RWPE2 (cell line): ENCODE measurements at regions not wholly inside any gene's neighbourhood (a gene's known extent, or its start where the extent isn't known, plus 50 kb on each side); places are given as distances from the start of the nearest gene placed in this dataset.

Experiments
- ATAC-seq: fragments of 200-7000 bp; cut with Tn5 transposase; 3 replicates; pipeline ENCODE4 v1.9.1; 2021; ENCODE audit warnings: low read depth
- DNase-seq: peaks from one replicate; pipeline ENCODE4 v3.0.0-alpha.2; 2020; ENCODE audit warnings: low spot score
- H3K27ac ChIP-seq: fragments of 450-650 bp; 2 replicates; pipeline ENCODE4 v1.5.1; 2017; ENCODE audit warnings: mild to moderate bottlenecking; ENCODE audit not compliant: poor library complexity, severe bottlenecking
- H3K27me3 ChIP-seq: fragments of 250-450 bp; sonication (Bioruptor Pico); 2 replicates; pipeline ENCODE4 v1.5.1; 2021; ENCODE audit warnings: mild to moderate bottlenecking, moderate library complexity; ENCODE audit not compliant: insufficient read depth, poor library complexity, severe bottlenecking
- H3K36me3 ChIP-seq: fragments of 250-450 bp; sonication (Bioruptor Pico); 2 replicates; pipeline ENCODE4 v1.5.1; 2020; ENCODE audit warnings: low read depth, mild to moderate bottlenecking, moderate library complexity
- H3K4me1 ChIP-seq: fragments of 250-450 bp; sonication (Bioruptor Pico); 2 replicates; pipeline ENCODE4 v1.5.1; 2021; ENCODE audit warnings: mild to moderate bottlenecking, moderate library complexity; ENCODE audit not compliant: insufficient read depth, poor library complexity, severe bottlenecking
- H3K4me3 ChIP-seq: fragments of 250-450 bp; sonication (Bioruptor Pico); 2 replicates; pipeline ENCODE4 v1.5.1; 2021; ENCODE audit warnings: mild to moderate bottlenecking, moderate library complexity; ENCODE audit not compliant: severe bottlenecking
- H3K9me3 ChIP-seq: fragments of 250-450 bp; sonication (Bioruptor Pico); 2 replicates; pipeline ENCODE4 v1.5.1; 2021; ENCODE audit warnings: mild to moderate bottlenecking, moderate library complexity; ENCODE audit not compliant: severe bottlenecking
- TF ChIP-seq, protein P1 (sequence below): fragments of 450-650 bp; IDR thresholded peaks from one replicate; pipeline ENCODE4 v1.5.1; 2017; ENCODE audit warnings: mild to moderate bottlenecking, moderate library complexity; ENCODE audit not compliant: poor library complexity, severe bottlenecking

DNA sequence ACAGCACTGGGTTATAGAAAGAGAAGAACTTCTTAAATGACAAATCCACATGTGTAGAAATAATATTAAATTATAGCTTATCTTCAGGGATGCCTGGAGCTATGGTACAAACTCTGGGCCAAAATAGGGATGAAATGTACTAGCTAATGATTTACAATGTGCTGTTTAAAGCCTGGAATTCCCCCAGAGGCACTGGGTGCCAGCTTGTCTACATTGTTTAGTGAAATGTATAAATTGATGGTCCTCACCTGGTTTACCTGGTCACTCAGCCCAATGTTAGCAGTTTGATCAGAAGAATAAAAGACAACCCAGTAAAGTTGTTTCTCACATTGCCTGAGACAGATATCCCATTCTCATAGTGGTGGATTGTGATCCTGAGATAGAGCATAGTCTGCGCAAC is 597.2 kb downstream of the DIAPH3 start:
- no peak for DNase-seq
- Histone ChIP-seq H3K36me3 (no peaks in the 10 kb centered on the region), H3K27ac (no peak overlapping the region), H3K4me1 (no peaks in the 10 kb centered on the region), H3K9me3 (no peaks in the 10 kb centered on the region), H3K4me3 (no peak overlapping the region), H3K27me3 (peaks cover 9% of the 10 kb centered on the region)
- no peak for ATAC-seq
- TF ChIP-seq, protein P1, sequence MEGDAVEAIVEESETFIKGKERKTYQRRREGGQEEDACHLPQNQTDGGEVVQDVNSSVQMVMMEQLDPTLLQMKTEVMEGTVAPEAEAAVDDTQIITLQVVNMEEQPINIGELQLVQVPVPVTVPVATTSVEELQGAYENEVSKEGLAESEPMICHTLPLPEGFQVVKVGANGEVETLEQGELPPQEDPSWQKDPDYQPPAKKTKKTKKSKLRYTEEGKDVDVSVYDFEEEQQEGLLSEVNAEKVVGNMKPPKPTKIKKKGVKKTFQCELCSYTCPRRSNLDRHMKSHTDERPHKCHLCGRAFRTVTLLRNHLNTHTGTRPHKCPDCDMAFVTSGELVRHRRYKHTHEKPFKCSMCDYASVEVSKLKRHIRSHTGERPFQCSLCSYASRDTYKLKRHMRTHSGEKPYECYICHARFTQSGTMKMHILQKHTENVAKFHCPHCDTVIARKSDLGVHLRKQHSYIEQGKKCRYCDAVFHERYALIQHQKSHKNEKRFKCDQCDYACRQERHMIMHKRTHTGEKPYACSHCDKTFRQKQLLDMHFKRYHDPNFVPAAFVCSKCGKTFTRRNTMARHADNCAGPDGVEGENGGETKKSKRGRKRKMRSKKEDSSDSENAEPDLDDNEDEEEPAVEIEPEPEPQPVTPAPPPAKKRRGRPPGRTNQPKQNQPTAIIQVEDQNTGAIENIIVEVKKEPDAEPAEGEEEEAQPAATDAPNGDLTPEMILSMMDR: no peak

DNA sequence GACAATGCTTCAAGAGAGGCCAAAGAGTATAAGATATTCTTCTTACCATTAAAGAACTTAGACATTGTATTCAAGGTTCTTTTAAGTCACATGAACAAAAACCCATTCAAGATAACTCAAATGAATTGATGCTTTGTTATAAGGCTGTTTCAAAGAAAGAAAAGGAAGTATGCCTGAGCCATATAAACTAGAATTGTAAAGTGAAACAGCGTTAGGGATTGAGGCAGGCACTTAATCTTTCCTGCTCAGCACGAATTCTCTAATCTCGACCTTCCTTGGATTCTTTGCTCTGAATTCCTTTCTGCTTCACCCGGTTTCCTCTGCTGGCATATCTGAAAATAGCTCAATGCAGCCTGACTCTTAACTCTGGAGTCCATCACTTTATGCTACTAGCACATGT is 595.4 kb downstream of the DIAPH3 start:
- Histone ChIP-seq H3K4me3 (no peak overlapping the region), H3K27me3 (peaks cover 9% of the 10 kb centered on the region), H3K9me3 (no peaks in the 10 kb centered on the region), H3K27ac (no peak overlapping the region), H3K4me1 (no peaks in the 10 kb centered on the region), H3K36me3 (no peaks in the 10 kb centered on the region)
- ATAC-seq: no peak
- no peak for DNase-seq
- TF ChIP-seq, protein P1: no peak

DNA sequence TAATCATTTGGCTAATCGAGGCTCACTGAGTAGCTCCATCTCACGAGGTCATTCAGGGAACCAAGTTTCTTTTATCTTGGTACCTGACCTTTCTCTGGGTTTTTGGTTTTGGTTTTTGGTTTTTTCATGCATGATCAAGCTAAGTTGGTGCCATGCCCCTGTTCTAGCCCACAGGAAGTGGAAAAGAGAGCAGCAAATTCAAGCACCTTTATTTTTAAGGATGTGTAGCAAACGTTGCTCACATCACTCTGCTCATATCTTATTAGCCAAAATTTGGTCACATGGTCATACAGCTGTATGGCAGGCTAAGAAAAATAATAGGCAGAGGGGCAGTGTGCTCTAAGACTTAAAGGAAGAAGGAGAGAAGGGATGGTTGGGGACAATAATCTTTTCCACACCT is 593.5 kb downstream of the DIAPH3 start:
- DNase-seq: no peak
- no peak for ATAC-seq
- H3K4me1 ChIP-seq: no peaks in the 10 kb centered on the region
- TF ChIP-seq, protein P1: no peak
- no peak overlapping the region for H3K4me3 ChIP-seq
- H3K27me3 ChIP-seq: peaks cover 14% of the 10 kb centered on the region
- H3K36me3 ChIP-seq: no peaks in the 10 kb centered on the region
- no peaks in the 10 kb centered on the region for H3K9me3 ChIP-seq
- no peak overlapping the region for H3K27ac ChIP-seq

DNA sequence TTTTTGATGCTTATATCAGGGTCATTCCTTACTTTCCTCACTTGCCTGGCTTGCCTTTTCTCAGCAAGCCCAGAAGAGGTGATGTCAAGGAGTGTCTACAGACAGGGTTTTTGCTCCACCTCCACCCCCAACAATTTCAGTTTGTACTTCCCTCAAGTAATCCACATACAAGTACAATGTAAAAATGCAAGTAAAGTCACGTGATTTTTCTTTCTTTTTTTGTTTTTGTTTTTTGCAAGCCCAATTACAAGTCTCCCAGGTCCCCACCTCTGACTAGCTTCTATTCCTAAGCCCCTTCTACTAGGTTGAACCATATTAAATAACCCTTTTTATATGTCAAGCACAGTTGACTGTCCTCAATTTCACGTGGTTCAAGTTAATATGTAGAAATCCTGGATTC is 579.6 kb downstream of the DIAPH3 start:
- H3K4me1 ChIP-seq: no peaks in the 10 kb centered on the region
- ATAC-seq: no peak
- TF ChIP-seq, protein P1: no peak
- H3K27me3 ChIP-seq: no peaks in the 10 kb centered on the region
- DNase-seq: no peak
- no peak overlapping the region for H3K4me3 ChIP-seq
- no peaks in the 10 kb centered on the region for H3K36me3 ChIP-seq
- no peak overlapping the region for H3K27ac ChIP-seq
- no peaks in the 10 kb centered on the region for H3K9me3 ChIP-seq

DNA sequence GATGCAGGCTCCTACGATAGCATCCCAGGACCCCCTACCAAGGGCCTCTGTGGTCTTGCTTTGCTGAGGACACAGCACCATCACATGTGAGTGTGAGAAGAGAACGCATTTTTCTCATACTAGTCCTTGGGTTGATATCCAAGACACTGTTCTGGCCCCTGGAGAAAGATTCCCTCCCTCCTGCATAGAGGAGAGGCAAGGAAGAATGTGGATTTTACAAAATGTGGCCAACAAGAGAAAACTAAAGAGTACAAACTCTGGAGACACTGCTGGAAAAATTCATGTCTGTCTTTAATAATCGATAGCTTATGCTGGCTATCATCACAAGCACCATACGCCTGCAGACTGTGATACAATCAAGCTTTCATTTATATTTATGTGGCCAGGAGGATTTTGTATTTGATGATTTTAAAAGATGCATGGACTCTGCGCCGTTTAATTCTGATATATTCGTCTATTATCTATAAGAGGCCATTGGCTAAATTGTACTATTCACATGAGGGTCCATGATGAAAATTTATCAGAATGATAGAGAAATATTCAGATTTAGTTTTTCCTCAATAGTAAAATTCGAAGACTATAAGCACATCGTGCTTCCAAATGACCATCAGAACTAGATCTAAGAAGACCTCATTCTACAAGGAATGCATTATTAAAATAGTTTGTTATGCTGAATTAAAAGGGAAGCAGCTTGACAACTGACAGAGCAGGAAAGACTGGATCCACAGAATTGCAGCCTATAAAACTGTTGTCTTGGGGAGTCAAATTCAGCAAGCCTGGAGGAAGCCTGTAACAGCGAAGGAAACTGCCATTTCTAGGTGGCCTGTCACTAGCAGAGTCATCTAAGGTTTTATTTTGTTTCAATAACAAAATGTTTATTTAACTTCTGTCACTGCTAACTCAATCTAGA is 578.7 kb downstream of the DIAPH3 start:
- H3K36me3 ChIP-seq: no peaks in the 10 kb centered on the region
- TF ChIP-seq, protein P1: no peak
- no peaks in the 10 kb centered on the region for H3K4me1 ChIP-seq
- no peaks in the 10 kb centered on the region for H3K9me3 ChIP-seq
- no peak overlapping the region for H3K27ac ChIP-seq
- ATAC-seq: no peak
- no peak overlapping the region for H3K4me3 ChIP-seq
- peaks cover 4% of the 10 kb centered on the region for H3K27me3 ChIP-seq
- DNase-seq: no peak
